ENCODE measurements at regions not wholly inside any gene's neighbourhood (a gene's known extent, or its start where the extent isn't known, plus 50 kb on each side); places are given as distances from the start of the nearest gene placed in this dataset.
"Not testable (repeated sequence)": the region's sequence is repeated elsewhere in the genome, so short reads cannot be mapped to it uniquely, and the experiment has no call there.

DNA sequence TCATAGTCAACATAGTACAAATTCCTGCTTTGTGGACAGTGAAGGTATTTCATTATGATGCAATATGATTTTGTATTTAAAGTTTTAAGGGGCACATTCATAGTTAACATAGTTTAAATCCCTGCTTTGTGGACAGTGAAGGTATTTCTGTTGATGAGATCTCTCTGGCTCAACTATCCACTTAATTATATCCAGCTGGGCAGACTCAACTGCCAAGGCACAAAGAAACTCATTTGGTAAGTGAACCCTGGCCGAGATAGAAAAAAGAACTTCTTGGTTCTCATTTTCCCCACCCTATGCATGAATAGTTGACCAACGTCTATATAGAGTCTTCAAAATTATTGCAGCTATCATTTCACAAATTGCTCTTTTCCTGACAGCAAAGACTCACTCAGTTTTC, 1194.6 kb downstream of the NCAM2 start:
- DNase-seq, result no peak
- Histone ChIP-seq H3K27ac (replicated peaks) (no peak overlapping the region), H3K4me3 (no peak overlapping the region), H3K36me3 (no peaks in the 10 kb centered on the region), H3K4me1 (no peaks in the 10 kb centered on the region), H3K9me3 (replicated peaks) (peaks cover 18% of the 10 kb centered on the region), H3K27me3 (ENCODE audit: low read depth) (no peaks in the 10 kb centered on the region)
- TF ChIP-seq, protein P1, sequence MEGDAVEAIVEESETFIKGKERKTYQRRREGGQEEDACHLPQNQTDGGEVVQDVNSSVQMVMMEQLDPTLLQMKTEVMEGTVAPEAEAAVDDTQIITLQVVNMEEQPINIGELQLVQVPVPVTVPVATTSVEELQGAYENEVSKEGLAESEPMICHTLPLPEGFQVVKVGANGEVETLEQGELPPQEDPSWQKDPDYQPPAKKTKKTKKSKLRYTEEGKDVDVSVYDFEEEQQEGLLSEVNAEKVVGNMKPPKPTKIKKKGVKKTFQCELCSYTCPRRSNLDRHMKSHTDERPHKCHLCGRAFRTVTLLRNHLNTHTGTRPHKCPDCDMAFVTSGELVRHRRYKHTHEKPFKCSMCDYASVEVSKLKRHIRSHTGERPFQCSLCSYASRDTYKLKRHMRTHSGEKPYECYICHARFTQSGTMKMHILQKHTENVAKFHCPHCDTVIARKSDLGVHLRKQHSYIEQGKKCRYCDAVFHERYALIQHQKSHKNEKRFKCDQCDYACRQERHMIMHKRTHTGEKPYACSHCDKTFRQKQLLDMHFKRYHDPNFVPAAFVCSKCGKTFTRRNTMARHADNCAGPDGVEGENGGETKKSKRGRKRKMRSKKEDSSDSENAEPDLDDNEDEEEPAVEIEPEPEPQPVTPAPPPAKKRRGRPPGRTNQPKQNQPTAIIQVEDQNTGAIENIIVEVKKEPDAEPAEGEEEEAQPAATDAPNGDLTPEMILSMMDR (IDR thresholded peaks at IDR 0.05; ENCODE audit: borderline replicate concordance), result no peak
- intact Hi-C loops (cut with micrococcal nuclease), result no loop called here

DNA sequence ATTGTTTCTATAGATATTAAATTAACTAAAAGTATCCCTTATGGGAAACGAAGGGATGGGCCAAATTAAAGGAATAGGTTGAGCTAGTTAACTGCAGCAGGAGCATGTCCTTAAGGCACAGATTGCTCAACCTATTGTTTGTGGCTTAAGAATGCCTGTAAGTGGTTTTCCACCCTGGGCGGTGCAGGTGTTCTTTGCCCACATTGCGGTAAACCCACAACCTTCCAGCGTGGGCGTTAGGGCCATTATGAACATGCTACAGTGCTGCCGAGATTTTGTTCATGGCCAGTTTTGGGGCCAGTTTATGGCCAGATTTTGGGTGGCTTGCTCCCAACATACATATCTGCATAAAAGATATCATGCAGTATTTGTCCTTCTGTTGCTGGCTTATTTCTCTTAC, 1196.8 kb downstream of the NCAM2 start:
- H3K27ac ChIP-seq (replicated peaks); H3K36me3 ChIP-seq; intact Hi-C loops (cut with micrococcal nuclease); H3K4me1 ChIP-seq; H3K4me3 ChIP-seq; H3K27me3 ChIP-seq (ENCODE audit: low read depth); DNase-seq: not testable (repeated sequence)
- peaks cover 25% of the 10 kb centered on the region for H3K9me3 ChIP-seq (replicated peaks)

DNA sequence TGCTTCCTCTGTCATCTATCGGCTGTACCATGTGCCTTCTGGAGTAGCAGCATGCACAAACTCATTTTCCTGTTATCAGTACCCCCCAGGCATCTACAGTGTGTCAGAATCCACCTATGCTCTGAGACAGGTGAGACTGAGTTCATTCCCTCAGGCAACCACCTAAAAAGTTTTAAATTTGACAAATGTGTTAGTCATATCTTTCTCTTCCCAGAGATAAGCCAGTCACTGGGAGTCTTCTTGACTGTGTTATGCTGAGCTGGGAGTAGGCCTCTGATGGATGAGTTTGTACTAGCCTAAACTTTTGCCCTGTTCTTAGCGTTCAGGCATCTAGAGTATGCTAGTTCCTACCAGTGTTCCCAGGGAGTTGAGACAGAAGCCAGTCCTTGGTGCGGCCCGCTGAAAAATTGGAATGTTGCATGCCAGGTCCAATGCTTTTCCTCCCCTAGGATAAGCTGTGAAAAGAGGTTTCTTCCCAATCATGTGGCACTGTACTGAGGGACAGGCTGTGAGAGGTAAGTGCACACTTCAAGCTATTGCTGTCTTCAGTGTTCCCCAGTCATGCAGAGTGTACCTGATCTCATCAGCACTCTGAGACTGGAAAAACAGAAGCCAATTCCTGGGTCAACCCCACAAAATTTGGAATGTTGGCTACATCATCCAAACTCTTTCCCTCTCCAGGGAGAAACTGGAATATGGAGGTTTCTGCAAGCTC, 1202.3 kb downstream of the NCAM2 start:
- no peak for DNase-seq
- H3K27ac ChIP-seq (replicated peaks), result no peak overlapping the region
- intact Hi-C loops (cut with micrococcal nuclease), result no loop called here
- TF ChIP-seq, protein P1 (IDR thresholded peaks at IDR 0.05; ENCODE audit: borderline replicate concordance), result no peak
- H3K4me1 ChIP-seq, result no peaks in the 10 kb centered on the region
- H3K36me3 ChIP-seq, result no peaks in the 10 kb centered on the region
- H3K27me3 ChIP-seq (ENCODE audit: low read depth), result no peaks in the 10 kb centered on the region
- H3K4me3 ChIP-seq, result no peak overlapping the region
- peaks cover 22% of the 10 kb centered on the region for H3K9me3 ChIP-seq (replicated peaks)

DNA sequence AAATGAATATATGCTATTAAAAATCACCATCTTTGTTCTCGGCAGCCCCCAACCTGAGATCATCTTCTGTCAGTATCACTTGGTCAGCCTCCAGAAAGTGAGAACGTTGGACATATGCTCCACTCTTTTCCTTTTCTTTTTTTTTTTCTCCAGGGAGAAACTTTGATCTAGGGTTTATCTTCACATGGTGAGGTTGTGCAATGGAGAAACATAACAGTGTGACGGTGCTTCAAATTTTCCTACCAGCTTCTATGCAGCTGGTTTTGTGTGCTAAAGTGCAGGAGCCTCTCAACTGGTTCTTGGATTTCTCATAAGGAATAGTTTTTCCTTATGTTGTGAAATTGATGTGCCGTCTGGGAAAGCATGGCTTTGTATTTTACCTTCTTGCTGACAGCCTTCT, 1202.9 kb downstream of the NCAM2 start:
- TF ChIP-seq, protein P1 (IDR thresholded peaks at IDR 0.05; ENCODE audit: borderline replicate concordance), result no peak
- H3K9me3 ChIP-seq (replicated peaks), result peaks cover 17% of the 10 kb centered on the region
- H3K27me3 ChIP-seq (ENCODE audit: low read depth), result no peaks in the 10 kb centered on the region
- no peak overlapping the region for H3K4me3 ChIP-seq
- H3K27ac ChIP-seq (replicated peaks), result no peak overlapping the region
- no peak for DNase-seq
- intact Hi-C loops (cut with micrococcal nuclease), result no loop called here
- no peaks in the 10 kb centered on the region for H3K36me3 ChIP-seq
- H3K4me1 ChIP-seq, result no peaks in the 10 kb centered on the region

DNA sequence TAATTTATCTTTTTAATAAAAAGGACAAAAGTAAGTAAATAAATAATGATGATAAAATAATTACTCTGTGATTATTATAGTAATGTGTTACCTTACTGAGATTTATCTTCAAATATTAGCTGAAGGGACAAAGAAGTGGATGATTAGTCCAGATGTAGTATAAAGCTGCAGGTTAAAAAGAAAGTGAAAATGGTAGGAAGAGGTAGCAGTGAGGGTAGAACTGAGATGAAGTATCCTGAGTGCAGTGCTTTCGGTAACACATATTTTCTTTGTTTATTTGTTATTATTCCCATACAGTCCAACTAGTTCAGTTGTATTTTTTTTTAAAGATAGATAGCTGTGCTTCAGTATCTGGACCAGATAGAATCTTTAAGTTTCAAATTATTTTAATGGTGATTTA, 1203.5 kb downstream of the NCAM2 start:
- TF ChIP-seq, protein P1 (IDR thresholded peaks at IDR 0.05; ENCODE audit: borderline replicate concordance), result no peak
- intact Hi-C loops (cut with micrococcal nuclease), result no loop called here
- H3K27me3 ChIP-seq (ENCODE audit: low read depth), result no peaks in the 10 kb centered on the region
- H3K4me1 ChIP-seq, result no peaks in the 10 kb centered on the region
- H3K9me3 ChIP-seq (replicated peaks), result peaks cover 13% of the 10 kb centered on the region
- H3K27ac ChIP-seq (replicated peaks), result no peak overlapping the region
- H3K4me3 ChIP-seq, result no peak overlapping the region
- H3K36me3 ChIP-seq, result no peaks in the 10 kb centered on the region
- no peak for DNase-seq

DNA sequence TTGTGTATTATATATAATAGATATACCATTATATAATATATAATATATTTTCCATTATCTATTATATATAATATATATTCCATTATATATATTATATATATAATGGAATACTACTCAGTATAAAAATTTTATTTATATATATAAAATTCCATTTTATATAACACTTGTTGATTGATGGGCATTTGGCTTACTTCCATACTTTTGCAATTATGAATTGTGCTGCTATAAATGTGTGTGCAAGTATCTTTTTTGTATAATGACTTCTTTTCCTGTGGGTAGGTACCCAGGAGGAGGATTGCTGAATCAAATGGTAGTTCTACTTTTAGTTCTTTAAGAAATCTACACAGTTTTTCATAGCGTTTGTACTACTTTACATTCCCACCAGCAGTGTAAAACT, 1211.1 kb downstream of the NCAM2 start:
- no peaks in the 10 kb centered on the region for H3K27me3 ChIP-seq (ENCODE audit: low read depth)
- intact Hi-C loops (cut with micrococcal nuclease), result no loop called here
- H3K4me3 ChIP-seq, result no peak overlapping the region
- H3K4me1 ChIP-seq, result no peaks in the 10 kb centered on the region
- TF ChIP-seq, protein P1 (IDR thresholded peaks at IDR 0.05; ENCODE audit: borderline replicate concordance), result no peak
- no peak for DNase-seq
- H3K27ac ChIP-seq (replicated peaks), result no peak overlapping the region
- no peaks in the 10 kb centered on the region for H3K36me3 ChIP-seq
- peaks cover 12% of the 10 kb centered on the region for H3K9me3 ChIP-seq (replicated peaks)

Measured in left ventricle myocardium inferior (tissue), 1 donor.